LHCN-M2 (cell line): ENCODE measurements at regions not wholly inside any gene's neighbourhood (a gene's known extent, or its start where the extent isn't known, plus 50 kb on each side); places are given as distances from the start of the nearest gene placed in this dataset.
"Not testable (repeated sequence)": the region's sequence is repeated elsewhere in the genome, so short reads cannot be mapped to it uniquely, and the experiment has no call there.

ENCODE experiments used
- DNase-seq: peaks from one replicate; pipeline ENCODE4 v3.0.0-alpha.2; 2012; ENCODE audit warnings: low read depth

- no peak for DNase-seq
These were observed 168.0 kb upstream of the CHD6 start for GRCh38 chr20:41786158-41786557.

DNA sequence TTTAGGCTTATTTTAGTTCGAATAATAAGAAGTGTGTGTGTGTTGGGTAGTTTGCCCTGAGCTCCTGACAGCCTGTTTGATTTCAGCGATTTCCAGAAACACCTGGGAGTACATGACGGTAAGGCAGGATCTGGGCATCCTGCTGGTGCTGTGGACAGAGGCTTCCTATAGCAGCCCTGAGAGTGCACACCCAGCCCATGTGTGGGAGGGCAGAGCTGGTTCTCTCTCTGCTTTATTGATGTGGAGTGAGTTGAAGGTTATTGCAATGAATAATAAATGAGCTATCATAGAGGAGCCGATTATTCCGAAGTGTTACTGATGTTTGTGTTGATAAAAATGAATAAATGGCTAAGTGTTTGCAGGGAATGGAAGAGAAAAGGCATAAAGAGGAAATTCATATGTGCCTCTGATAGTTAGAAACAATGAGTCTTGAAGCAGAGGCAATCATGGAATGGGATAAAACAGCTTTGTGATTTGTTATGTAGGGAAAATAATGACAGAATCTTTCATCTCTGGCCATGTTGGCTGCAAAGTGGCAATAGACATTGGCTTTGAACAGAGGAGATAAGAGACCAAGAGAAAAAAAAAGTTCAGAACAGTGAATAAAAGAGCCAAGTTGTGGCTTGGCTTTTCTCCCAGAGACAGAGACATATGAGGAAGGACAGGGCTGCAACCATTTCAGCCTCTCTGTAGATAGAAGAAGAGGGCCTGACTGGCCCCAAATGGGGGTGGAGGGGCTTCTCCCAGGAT lies 166.2 kb upstream of the CHD6 start:
- no peak for DNase-seq

- DNase-seq: no peak
These were observed 165.4 kb upstream of the CHD6 start for GRCh38 chr20:41783423-41784208.

DNA sequence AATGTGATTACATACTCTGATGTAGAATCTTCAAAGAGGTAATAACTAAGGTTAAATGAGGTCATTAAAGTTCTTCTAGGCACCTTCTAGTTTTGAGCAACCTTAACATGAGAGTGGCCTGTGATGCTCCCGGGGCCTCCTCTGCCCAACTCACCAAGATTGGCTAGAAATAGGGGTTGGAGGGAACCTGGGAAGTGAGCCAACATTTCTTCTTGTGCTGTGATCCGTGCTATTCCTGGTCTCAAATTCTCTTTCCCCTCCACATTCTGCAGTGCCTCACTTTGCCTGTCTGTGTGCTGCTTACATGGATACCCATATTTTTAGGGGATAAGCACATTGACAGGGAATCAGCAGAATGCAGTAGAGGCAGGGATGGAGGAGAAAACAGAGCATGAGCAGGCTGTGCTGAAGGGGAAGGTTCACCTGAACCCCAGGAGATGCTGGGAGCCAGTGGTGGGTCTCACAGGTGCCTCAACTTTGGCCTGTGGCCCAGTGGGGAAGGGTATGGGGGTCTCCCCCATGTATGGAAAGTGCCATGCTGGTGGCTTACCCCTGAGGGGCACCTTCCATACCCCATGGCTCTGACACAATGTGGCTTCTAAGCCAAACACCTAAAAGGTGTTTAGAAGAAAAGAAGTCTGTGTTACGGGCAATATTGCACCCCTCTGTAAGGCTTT lies 164.7 kb upstream of the CHD6 start:
- DNase-seq: no peak

DNA sequence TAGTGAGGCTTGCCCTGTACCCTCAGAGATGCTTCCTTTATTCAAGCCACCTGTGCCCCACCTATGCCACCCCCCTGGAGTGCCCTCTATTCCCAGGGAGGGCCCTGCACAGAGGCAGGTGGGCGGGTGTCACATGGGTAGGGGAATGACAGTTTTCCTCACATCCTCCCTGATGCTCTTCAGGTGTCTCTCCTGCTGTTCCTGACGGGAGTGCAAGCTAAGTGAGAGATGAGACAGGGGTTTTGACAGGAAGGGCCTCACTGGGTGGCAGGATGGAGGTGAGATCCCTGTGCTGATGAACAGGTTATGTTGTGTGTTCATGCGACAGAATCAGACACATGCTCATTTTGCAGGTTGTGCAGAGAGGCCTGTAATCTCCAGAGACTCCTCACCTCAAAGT lies 164.1 kb upstream of the CHD6 start:
- DNase-seq: no peak

GRCh38 chr20:41776421-41776820 lies 158.2 kb upstream of the CHD6 start:
- DNase-seq: no peak

- DNase-seq: no peak
These were observed 156.1 kb upstream of the CHD6 start for GRCh38 chr20:41774291-41774690.

DNA sequence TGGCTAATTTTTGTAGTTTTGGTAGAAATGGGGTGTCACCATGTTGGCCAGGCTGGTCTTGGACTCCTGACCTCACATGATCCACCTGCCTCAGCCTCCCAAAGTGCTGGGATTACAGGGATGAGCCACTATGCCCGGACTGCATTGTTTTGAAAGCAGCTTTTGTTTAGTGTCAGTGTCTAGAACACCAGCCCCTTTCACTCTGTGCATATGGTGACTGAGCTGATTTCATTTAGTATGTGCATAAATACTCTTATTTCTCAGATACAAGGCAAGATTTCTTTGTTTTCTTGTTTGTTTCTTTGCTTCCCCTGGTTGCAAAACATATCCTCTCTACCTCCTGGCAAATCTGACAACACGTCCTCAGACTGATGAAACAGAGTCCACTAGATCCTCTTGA lies 152.8 kb upstream of the CHD6 start:
- DNase-seq: no peak

DNA sequence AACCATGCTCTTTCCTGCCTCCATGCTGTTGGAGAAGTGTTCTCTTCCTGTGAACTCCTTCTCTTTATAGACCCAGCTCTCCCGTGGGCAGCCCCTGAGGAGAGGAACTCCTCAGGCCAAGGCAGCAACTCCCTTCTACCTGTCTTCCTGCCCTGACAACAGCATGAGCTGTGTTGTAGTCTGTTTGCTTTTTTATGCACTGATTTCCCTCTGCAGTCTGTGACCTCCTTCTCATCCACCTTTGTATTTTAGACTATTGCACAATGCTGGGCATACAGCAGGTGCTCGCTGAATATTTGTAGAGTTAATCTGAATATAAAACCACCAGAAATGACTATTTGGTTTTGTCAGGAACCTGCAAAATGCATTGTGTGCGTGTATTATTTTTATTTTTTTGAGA lies 152.2 kb upstream of the CHD6 start:
- DNase-seq: no peak

DNA sequence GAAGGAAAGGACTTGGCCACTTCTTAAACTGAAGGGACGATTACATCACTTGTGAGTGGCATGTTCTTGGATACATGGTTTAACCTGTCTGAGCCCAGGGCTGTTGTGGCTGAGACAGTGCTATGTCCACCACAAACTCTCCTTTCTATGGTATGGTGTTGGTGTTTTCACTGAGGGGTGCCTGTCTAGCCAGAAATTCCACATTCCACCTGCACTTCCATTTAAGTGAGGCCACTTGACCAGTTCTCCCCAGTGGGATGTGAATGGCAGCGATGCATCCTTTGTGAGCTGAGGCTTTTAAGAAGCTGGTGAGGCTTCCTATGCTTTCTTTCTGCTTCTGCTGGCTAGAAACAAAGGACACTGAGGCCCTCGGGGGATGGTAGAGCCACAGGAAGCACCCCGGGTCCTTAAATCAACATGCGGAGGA lies 151.4 kb upstream of the CHD6 start:
- DNase-seq: no peak

- no peak for DNase-seq
These were observed 132.0 kb upstream of the CHD6 start for GRCh38 chr20:41750137-41750536.

- DNase-seq: no peak
These were observed 130.8 kb upstream of the CHD6 start for GRCh38 chr20:41748756-41749582.

GRCh38 chr20:41748051-41748450 lies 129.9 kb upstream of the CHD6 start:
- DNase-seq: no peak

DNA sequence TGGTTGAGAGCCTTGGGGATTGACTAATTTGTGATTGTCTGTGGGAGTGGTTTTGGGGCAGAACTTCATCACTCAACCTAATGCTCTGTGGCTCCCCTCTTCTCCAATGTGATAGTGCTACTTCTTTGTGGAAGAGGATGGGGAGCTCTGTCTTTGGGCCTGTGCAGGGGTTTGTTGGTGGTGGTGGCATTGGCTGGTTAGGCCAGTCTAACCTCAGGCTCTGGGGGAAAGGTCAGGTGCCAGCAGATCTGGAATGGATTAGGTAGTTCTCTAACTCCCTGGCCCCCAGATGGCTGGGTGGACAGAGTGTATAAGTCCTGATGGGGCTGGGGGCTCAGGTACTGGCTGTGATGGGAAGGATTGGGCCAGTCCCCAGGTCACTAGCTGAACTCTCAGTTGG lies 129.0 kb upstream of the CHD6 start:
- DNase-seq: no peak

GRCh38 chr20:41746635-41747034 lies 128.5 kb upstream of the CHD6 start:
- no peak for DNase-seq

GRCh38 chr20:41738604-41739206 lies 120.5 kb upstream of the CHD6 start:
- peak; percentile 17 for DNase-seq

- DNase-seq: no peak
These were observed 117.8 kb upstream of the CHD6 start for GRCh38 chr20:41735949-41736348.

DNA sequence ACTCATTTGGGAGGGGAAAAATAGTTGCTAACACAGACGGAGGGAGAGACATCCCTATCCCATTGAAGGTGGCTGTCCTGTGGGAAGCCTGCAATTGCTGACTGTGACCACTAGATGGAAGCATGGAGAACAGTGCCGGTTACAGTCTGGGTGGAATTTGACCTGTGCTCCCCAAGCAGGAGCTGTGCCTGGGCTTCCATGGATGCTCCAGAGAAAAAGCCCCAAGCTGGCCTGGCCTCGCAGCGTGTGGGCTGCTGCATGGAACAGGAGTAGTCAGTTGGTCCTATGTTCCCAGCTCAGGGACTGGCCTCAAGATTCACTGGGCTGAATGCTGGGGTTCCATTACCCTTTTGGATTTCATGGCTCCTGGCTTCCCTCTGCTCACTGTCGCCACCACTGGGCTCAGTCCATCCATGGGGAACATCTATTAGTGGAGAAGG lies 116.3 kb upstream of the CHD6 start:
- DNase-seq: peak; percentile 42

GRCh38 chr20:41733151-41733550 lies 115.0 kb upstream of the CHD6 start:
- no peak for DNase-seq

DNA sequence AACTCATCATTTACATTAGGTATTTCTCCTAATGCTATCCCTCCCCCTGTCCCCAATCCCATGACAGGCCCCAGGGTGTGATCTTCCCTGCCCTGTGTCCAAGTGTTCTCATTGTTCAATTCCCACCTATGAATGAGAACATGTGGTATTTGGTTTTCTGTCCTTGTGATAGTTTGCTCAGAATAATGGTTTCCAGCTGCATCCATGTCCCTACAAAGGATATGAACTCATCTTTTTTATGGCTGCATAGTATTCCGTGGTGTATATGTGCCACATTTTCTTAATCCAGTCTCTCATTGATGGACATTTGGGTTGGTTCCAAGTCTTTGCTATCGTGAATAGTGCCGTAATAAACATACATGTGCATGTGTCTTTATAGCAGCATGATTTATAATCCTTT lies 113.0 kb upstream of the CHD6 start:
- DNase-seq: not testable (repeated sequence)

DNA sequence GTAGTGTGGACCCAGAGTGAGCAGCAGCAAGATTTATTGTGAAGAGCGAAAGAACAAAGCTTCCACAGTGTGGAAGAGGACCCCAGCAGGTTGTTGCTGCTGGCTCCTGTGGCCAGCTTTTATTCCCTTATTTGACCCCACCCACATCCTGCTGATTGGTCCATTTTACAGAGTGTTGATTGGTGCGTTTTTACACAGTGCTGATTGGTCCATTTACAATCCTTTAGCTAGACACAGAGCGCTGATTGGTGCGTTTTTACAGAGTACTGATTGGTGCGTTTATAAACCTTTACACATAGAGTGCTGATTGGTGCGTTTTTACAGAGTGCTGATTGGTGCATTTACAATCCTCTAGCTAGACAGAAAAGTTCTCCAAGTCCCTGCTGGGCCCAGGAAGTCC lies 109.5 kb upstream of the CHD6 start:
- DNase-seq: not testable (repeated sequence)
